Keratinocyte (primary cell): ENCODE measurements at regions not wholly inside any gene's neighbourhood (a gene's known extent, or its start where the extent isn't known, plus 50 kb on each side); places are given as distances from the start of the nearest gene placed in this dataset.

ENCODE experiments used
- CTCF ChIP-seq, 3 experiments: IDR thresholded peaks in 1 of 3; conservative IDR thresholded peaks in 1 of 3; optimal IDR thresholded peaks in 1 of 3; 2 replicates in 2 of 3; 3 replicates in 1 of 3; pipeline versions ENCODE3 to v1.5.1; 2011; ENCODE audit warnings: low read length in 3 of 3, mild to moderate bottlenecking in 3 of 3, moderate library complexity in 2 of 3, control low read depth in 1 of 3, inconsistent platforms in 1 of 3; ENCODE audit not compliant: insufficient read depth in 2 of 3; ENCODE audit errors: extremely low read depth in 1 of 3
- EZH2 ChIP-seq: IDR thresholded peaks from one replicate; pipeline ENCODE4 v1.6.1; 2012; ENCODE audit warnings: inconsistent platforms, mild to moderate bottlenecking, low read length, moderate library complexity

GRCh38 chr4:20456407-20456806 lies 204.7 kb downstream of the SLIT2 start:
- no peak for TF ChIP-seq CTCF (optimal IDR thresholded peaks at IDR 0.05 in 1 of 3, IDR thresholded peaks at IDR 0.05 in 1 of 3, conservative IDR thresholded peaks at IDR 0.05 in 1 of 3; ENCODE audit: extremely low read depth in 1 of 3, insufficient read depth in 2 of 3, low read length in 3 of 3)
- TF ChIP-seq EZH2: no peak
